Stimulated activated CD4-positive, alpha-beta T cell treated with anti-CD3 and anti-CD28 coated beads, TNF-alpha, amount 100 ng/mL, for 1 hour (primary cell): ENCODE measurements at regions not wholly inside any gene's neighbourhood (a gene's known extent, or its start where the extent isn't known, plus 50 kb on each side); places are given as distances from the start of the nearest gene placed in this dataset.
"Not testable (repeated sequence)": the region's sequence is repeated elsewhere in the genome, so short reads cannot be mapped to it uniquely, and the experiment has no call there.

ENCODE experiments used
- DNase-seq, 3 donors: peaks; one replicate each; pipeline ENCODE4 v3.0.0-alpha.2; 2020; ENCODE audit warnings: low read depth in 3 of 3, low spot score in 1 of 3

DNA sequence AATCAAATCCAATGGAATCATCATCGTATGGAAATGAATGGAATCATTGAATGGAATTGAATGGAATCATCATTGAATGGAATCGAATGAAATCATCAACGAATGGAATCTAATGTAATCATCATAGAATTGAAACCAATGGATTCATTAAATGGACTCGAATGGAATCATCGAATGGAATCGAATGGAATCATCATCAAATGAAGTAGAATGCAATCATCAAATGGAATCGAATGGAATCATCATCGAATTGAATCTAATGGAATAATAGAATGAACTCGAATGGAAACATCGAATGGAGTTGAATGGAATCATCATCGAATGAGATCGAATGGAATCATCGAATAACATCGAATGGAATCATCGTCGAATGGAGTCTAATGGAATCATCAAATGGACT, 232.8 kb downstream of the SHCBP1 start:
- not testable (repeated sequence) for DNase-seq

DNA sequence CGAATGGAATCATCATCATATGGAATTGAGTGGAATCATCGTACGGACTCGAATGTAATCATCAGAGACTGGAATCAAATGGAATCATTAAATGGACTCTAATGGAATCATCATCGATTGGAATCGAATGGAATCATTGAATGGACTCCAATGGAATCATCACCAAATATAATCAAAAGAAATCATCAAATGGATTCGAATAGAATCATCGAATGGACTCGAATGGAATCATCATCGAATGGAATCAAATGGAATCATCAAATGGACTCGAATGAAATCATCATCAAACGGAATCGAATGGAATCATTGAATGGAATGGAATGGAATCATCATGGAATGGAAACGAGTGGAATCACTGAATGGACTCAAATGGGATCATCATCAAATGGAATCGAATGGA, 233.5 kb downstream of the SHCBP1 start:
- peak in 2 of 3 donors; percentile 77 to 89 for DNase-seq

DNA sequence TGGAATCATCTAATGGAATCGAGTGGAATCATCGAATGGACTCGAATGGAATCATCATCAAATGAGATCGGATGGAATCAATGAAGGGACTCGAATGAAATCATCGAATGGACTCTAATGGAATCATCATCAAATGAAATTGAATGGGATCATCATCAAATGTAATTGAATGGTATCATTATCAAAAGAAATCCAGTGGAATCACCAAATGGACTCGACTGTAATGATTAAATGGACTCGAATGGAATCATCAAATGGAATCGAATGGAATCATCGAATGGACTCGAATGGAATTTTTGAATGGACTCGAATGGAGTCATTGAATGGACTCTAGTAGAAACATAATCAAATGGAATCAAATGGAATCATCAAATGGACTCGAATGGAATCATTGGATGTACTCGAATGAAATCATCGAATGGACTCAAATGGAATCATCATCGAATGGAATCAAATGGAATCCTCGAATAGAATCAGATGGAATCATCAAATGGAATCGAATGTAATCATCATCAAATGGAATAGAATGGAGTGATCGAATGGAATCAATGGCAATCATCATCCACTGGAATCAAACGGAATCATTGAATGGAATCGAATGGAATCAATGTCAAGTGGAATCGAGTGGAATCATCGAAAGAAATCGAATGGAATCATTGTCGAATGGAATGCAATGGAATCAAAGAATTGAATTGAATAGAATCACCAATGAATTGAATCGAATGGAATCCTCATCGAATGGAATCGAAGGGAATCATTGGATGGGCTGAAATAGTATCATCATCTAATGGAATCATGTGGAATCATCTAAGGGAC, 234.2 kb downstream of the SHCBP1 start:
- DNase-seq, result peak in 1 of 3 donors; percentile 64

DNA sequence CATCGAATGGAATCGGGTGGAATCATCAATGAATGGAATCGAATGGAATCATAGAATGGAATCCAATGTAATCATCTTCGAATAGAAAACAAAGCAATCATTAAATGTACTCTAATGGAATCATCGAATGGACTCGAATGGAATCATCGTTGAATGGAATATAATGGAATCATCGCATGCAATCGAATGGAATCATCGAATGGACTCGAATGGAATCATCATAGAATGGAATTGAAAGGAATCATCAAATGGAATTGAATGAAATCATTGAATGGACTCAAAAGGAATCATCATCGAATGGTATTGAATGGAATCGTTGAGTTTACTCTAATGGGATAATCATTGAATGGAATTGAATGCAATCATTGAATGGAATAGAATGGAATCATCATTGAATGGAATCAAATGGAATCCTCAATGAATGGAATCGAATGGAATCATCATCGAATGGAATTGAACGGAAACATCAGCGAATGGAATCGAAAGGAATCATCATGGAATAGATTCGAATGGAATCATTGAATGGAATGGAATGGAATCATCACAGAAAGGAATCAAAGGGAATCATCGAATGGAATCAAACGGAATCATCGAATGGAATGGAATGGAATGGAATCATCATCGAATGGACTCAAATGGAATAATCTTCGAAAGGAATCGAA, 234.9 kb downstream of the SHCBP1 start:
- not testable (repeated sequence) for DNase-seq

DNA sequence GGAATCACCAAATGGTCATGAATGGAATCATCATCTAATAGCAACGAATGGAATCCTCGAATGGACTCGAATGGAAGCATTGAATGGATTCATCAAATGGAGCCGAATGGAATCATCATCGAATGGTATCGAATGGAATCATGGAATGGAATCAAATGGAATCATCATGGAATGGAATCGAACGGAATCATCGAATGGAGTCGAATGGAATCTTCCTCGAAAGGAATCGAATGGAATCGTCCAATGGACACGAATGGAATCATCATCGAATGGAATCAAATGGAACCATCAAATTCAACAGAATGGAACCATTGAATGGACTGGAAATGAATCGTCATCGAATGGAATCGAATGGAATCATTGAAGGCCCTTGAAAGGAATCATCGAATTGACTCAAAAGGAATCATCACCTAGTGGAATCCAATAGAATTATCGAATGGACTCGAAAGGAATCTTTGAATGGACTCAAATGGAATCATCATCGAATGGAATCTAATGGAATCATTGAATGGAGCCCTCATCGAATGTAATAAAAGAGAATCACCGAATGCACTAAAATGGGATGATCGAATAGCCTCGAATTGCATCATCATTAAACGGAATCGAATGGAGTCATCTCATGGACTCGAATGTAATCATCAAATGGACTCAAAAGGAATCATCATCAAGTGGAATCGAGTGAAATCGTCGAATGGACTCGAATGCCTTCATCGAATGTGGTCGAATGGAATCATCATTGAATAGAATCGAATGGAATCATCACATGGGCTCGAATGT, 236.7 kb downstream of the SHCBP1 start:
- not testable (repeated sequence) for DNase-seq

DNA sequence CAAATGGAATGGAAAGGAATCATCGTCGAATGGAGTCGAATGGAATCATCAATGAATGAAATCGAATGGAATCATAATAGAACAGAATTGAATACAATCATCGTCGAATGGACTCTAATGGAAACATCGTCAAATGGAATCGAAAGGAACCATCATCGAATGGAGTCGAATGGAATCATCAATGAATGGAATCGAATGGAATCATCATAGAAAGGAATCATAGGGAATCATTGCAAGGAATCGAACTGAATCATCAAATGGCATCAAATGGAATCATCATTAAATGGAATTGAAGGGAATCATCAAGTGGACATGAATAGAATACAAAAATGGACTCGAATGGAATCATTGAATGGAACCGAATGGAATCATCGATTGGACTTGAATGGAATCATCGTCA, 237.6 kb downstream of the SHCBP1 start:
- DNase-seq, result not testable (repeated sequence)

DNA sequence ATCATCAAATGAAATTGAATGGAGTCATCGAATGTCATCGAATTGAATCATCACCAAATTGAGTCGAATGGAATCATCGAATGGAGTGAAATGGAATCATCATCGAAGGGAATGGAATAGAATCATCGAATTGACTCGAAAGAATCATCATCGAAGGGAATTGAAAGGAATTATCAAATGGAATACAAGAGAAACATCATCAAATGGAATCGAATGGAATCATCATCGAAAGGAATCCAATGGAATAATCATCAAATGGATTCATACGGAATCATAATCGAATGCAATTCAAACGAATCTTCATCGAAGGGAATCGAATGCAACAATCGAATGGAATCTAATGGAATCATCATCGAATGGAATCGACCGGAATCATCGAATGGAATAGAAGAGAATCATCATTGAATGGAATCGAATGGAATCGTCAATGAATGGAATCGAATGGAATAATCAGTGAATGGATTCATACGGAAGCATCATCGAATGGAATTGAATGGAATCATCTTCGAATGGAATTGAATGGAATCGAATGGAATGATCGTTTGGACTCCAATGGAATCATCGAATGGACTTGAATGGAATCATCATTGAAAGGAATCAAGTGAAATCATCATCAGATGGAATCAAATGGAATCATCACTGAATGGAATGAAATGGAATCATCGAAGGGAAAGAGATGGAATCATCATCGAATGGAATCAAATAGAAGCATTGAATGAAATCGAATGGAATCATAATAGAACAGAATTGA, 238.2 kb downstream of the SHCBP1 start:
- DNase-seq, result not testable (repeated sequence)

DNA sequence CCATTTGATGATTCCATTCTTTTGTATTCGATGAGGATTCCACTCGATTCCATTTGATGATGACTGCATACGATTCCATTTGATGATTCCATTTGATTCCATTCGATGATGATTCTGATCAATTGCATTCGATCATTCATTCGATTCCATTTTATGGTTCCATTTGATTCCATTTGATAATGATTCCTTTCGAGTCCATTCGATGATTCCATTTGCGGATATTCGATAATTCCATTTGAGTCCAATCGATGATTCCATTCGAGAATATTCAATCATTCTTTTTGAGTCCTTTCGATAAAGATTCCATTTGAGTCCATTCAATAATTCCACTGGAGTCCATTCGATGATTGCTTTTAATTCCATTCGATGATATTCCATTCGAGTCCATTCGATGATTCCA, 239.1 kb downstream of the SHCBP1 start:
- DNase-seq, result not testable (repeated sequence)

DNA sequence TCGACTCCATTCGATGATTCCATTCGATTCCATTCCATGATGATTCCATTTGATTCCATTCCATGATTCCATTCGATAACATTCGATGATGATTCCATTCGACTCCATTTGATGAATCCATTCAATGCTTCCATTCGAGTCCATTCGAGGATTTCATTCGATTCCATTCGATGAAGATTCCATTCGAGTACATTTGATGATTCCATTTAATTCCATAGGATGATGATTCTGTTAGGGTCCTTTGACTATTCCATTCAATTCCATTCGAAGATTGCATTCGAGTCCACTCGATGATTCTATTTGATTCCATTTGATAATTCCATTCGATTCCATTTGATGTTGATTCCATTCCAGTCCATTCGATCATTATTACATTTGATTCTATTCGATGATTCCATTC, 239.8 kb downstream of the SHCBP1 start:
- DNase-seq, result not testable (repeated sequence)
